ENCODE measurements at regions not wholly inside any gene's neighbourhood (a gene's known extent, or its start where the extent isn't known, plus 50 kb on each side); places are given as distances from the start of the nearest gene placed in this dataset.
"Not testable (repeated sequence)": the region's sequence is repeated elsewhere in the genome, so short reads cannot be mapped to it uniquely, and the experiment has no call there.

DNA sequence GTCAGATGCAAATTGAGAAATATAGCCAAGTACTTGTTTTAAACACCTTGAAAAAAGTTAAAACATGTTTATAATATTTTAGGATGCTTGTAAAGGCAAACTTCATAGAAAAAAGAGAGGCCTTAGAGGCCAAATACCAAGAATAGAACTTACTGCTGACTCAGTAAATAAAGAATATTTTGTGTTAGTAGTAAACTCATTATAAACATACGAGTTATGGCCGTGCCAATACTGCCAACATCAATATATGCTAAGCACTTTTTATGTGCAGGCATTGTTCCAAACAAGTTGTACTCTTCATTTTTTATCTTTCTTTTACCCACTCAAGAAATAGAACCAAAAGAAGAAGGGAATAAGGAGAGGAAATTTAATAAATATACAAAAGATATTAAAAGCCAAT is 705.9 kb upstream of the NCAM2 start:
- in situ Hi-C loops (cut with HindIII; ENCODE audit: low sequenced_read_pairs): no loop called here
- no peak for DNase-seq (ENCODE audit: low spot score)

DNA sequence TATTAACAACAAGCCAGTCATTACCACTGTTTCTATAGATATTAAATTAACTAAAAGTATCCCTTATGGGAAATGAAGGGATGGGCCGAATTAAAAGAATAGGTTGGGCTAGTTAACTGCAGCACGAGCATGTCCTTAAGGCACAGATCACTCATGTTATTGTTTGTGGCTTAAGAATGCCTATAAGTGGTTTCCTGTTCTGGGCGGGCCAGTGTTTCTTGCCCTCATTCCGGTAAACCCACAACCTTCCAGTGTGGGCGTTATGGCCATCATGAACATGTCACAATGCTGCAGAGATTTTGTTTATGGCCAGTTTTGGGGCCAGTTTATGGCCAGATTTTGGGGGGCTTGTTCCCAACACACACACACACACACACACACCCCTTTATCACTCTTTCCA is 705.4 kb upstream of the NCAM2 start:
- DNase-seq (ENCODE audit: low spot score); in situ Hi-C loops (cut with HindIII; ENCODE audit: low sequenced_read_pairs): not testable (repeated sequence)

DNA sequence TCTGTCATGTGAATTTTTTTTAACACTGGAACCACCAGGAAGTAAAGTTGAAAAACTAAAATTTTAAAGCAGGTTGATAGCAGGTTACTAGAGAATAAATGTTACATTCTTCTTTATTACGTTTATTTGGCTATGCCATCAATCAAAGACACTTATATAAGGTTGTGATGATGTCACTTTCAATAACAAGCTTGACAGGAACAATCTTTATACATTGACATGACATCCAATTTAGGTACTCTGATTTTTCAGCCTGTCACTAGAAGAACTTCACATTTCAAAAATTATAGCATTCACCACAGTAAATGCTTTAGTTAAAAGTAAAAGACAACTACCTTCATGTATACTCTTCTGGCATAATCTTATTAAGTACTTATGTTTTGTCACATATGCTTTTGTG is 696.8 kb upstream of the NCAM2 start:
- DNase-seq (ENCODE audit: low spot score): no peak

DNA sequence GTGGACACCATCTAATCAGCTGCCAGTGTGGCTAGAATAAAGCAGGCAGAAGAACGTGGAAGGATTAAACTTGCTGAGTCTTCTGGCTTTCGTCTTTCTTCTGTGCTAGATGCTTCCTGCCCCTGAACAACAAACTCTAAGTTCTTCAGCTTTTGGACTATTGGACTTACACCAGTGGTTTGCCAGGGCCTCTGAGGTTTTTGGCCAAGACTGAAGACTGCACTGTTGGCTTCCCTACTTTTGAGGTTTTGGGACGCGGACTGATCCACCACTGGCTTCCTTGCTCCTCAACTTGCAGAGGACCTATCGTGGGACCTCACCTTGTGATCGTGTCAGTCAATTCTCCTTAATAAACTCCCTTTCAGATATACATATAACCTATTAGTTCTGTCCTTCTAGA is 696.1 kb upstream of the NCAM2 start:
- in situ Hi-C loops (cut with HindIII; ENCODE audit: low sequenced_read_pairs): no loop called here
- no peak for DNase-seq (ENCODE audit: low spot score)

More for the DNA sequence above, 696.8 kb upstream of the NCAM2 start:
- in situ Hi-C loops (cut with HindIII; ENCODE audit: low sequenced_read_pairs): no loop called here

DNA sequence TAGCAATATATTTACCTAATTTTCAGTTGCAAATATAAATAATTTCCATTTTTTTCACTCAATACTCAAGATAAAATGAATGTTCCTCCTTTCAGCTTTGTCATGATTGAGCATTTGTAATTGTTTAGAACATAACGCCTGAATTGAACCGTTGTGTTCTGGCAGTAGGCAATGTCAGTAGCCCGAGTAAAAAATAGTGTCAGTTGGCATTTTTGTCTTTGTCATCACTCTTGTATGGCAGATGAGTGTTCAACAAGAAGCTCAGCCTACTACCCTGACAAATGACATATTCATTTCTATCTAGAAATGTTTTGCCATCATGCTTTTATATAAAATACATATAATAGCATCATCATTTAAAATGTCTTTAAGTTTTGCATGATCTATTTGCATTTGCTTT is 691.4 kb upstream of the NCAM2 start:
- in situ Hi-C loops (cut with HindIII; ENCODE audit: low sequenced_read_pairs): no loop called here
- no peak for DNase-seq (ENCODE audit: low spot score)

DNA sequence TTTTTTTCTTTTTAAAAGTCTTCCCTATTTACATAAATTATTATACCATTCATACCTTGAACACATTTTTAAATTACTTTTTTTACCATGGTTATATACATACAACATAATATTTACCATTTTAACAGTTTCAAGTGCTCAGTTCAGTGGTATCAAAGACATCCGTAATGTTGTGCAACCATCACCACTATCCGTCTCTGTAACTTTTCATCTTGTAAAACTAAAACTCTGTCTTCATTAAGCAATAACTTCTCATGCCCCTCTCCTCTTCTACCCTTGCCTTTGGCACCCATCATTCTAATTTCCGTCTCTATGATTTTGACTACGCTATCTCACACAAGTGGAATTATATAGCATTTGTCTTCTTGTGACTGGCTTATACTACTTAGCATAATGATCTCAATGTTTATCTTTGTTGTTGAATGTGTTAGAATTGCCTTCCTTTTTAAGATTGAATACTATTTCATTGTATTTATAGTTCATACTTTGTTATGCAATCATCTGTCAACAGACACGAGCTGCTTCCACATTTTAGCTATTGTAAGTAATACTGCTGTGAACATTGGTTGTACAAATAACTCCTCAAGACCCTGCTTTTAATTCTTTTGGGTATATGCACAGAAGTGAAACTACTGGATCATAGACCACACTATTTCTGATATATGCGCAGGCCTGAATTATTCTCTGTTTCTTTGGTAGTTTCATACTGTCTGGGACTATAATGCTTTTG is 689.5 kb upstream of the NCAM2 start:
- DNase-seq (ENCODE audit: low spot score): no peak
- in situ Hi-C loops (cut with HindIII; ENCODE audit: low sequenced_read_pairs): no loop called here

DNA sequence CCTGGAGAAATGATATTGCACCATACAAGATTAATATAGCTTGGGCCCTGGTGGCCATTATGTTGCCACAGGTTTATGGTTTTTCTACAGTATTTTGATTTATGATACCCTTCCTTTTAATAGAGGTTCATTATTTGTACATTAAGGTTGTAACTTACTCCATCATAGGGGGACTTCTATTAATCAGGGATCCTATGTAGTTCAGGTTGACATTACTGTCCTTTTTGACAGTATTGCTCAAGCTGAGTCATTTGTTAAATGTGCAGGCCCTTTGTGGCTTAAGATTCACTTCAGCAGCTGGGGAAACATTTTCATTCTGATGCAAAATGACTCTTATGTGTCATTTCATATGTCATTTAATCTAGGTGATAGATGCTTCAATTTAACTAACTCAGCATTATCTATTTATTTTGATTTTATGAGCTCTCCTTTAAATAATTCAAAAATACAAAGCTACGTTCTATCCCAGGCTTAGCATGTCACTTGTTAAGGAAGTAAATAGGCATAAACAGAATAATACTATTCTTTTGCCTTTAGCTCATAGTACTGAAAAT is 686.9 kb upstream of the NCAM2 start:
- in situ Hi-C loops (cut with HindIII; ENCODE audit: low sequenced_read_pairs): no loop called here

DNA sequence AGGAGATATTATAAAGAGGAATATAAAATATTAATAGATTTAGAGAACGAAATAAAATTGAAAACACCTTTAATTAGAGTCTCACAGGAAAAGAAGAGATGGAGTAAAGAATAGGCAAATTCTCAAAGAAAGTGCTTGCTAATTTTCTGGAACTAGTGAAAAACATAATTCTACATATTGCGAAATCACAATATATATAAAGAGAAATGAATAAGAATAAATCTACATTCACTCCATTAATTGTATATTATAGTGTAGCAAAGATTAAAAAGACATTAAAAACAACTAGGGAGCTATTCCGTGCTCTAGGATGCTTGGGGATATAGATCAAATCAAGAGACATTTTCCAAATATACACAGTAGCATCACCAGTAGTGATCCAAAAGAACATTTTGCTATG is 685.2 kb upstream of the NCAM2 start:
- no peak for DNase-seq (ENCODE audit: low spot score)
- in situ Hi-C loops (cut with HindIII; ENCODE audit: low sequenced_read_pairs): no loop called here

More for the DNA sequence above, 686.9 kb upstream of the NCAM2 start:
- no peak for DNase-seq (ENCODE audit: low spot score)

DNA sequence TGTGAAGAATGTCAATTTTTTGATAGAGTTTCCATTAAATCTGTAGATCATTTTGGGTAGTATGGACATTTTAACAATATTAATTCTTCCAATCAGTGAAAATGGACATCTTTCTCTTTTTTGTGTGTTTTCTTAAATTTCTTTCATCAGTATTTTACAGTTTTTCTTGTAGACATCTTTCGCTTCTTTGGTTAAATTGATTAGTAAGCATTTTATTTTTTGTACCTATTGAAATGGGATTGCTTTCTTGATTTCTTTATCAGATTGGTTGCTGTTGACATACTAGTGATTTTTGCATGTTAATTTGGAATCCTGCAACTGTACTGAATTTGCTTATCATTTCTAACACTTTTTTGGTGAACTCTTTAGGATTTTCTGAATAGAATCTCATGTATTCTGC is 683.2 kb upstream of the NCAM2 start:
- DNase-seq (ENCODE audit: low spot score): no peak
- in situ Hi-C loops (cut with HindIII; ENCODE audit: low sequenced_read_pairs): no loop called here

DNA sequence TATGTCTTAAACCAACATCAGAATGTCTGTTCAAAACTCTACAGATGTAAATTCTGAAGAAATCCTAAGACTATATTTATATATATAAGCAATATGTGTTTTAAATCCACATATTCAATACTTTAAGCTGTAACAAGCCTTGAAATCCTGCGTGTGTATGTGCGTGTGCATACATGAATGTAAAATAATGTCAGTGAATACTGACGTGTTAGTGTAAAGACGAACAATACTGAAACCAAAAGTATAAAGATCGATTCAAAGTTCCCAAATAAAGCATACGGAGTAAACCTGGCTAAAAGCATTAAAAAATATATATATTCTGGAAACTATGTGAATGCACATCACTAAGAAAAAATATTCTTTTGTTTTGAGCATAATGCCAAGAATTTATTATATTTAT is 668.6 kb upstream of the NCAM2 start:
- DNase-seq (ENCODE audit: low spot score): no peak
- in situ Hi-C loops (cut with HindIII; ENCODE audit: low sequenced_read_pairs): no loop called here

DNA sequence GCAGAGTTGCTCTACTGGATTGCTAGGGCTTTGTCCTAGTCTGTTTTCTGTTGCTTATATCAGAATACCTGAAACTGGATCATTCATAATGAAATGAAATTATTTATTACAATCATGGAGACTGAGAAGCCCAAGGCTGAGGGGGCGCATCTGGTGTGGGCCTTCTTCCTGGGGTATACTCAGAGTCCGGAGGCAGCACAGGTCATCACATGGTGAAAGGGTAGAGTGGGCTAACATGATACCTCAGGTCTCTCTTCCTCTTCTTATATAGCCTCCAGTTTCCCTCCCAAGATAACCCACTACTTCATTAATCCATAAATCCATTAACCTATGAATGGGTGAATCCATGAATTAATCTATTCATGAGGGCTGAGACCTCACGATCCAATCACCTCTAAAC is 667.6 kb upstream of the NCAM2 start:
- DNase-seq (ENCODE audit: low spot score): no peak
- in situ Hi-C loops (cut with HindIII; ENCODE audit: low sequenced_read_pairs): no loop called here

DNA sequence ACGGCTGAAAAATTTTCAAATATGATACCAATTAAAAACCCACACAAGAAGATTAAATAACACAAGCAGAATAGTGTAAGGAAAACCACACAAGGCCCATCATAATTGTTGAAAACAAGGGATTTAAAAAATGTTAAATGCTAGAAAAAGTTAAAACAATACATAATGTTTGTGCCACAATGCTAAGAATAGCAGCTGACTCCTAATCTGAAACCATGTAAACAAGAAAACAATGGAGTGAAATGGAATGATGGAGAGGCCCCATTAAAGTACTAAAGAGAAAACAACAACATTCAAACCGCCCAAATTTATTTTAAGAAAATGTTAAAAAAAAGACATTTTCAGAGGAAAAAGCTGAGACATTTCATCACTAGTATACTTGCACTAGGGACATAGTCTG is 663.6 kb upstream of the NCAM2 start:
- in situ Hi-C loops (cut with HindIII; ENCODE audit: low sequenced_read_pairs): no loop called here

DNA sequence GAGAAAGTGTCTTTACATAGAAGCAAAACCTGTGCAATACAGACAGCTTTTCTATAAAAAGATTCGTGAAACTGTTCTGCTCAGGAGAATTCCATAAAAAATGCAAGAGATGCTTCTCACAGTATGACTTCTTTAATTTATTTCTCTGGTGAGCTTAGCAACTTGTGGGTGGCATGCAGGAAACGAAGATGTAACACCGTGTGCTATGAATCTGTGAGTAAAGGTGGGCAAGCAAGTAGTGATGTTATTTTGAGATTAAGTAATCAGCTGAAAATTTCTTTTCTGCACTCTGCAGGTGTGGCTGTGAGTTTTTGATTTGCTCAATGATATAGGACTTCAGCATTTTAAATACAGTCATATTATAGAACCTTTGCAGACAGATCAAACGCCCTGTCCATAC is 656.8 kb upstream of the NCAM2 start:
- no peak for DNase-seq (ENCODE audit: low spot score)
- in situ Hi-C loops (cut with HindIII; ENCODE audit: low sequenced_read_pairs): no loop called here

More for the DNA sequence above, 663.6 kb upstream of the NCAM2 start:
- no peak for DNase-seq (ENCODE audit: low spot score)

DNA sequence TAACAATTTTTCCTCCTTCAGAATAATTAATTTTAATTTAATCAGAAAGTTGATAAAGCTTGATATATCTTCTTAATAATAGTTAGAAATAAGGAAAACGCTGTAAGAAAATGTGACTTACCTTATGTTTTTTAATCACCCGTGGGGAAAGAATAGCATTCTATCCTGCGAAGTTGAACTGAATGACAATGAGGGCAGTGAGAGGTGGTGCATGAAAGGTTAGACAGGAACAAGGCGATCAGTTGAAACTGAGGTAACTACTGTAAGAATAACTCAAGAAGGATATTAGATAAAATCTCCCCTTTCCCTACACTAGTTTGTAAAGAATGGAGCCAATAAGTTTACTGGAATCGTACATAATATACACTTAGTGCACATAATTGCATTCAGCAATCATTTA is 655.0 kb upstream of the NCAM2 start:
- in situ Hi-C loops (cut with HindIII; ENCODE audit: low sequenced_read_pairs): no loop called here

DNA sequence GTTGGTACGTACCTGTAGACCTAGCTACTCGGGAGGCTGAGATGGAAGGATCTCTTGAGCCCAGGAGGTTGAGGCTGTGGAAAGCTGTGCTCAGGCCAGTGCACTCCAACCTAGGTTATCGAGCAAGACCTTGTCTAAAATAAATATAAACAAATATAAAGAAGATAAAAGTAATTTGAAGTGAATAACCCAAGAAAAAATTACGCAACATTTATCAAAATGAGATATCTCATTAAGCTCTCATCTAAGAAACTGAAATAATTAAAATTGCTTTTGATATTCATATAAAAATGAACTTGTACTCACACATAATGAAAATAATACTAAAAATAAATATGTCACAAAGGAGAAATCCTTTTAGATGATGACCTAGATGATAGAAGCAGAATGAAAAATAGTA is 647.1 kb upstream of the NCAM2 start:
- DNase-seq (ENCODE audit: low spot score): no peak
- in situ Hi-C loops (cut with HindIII; ENCODE audit: low sequenced_read_pairs): no loop called here

More for the DNA sequence above, 655.0 kb upstream of the NCAM2 start:
- DNase-seq (ENCODE audit: low spot score): no peak

DNA sequence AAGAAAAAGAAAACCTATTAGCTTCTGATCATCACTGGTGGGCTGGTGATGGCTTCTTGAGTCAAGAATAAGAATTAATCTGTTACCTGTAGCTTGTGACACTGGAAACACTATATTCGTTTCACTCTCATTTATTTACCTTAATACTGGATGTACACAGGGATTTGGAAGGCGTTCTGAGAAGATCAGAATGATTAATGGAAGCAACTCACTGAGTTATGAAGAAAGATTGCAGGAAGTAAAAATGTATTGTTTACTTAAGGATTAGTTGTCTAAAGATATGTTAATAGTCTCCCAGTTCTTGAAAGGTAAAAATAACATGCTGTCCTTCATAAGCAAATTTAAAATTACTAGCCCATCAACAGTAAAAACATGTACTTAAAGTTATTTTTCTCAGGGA is 644.9 kb upstream of the NCAM2 start:
- no peak for DNase-seq (ENCODE audit: low spot score)
- in situ Hi-C loops (cut with HindIII; ENCODE audit: low sequenced_read_pairs): no loop called here

DNA sequence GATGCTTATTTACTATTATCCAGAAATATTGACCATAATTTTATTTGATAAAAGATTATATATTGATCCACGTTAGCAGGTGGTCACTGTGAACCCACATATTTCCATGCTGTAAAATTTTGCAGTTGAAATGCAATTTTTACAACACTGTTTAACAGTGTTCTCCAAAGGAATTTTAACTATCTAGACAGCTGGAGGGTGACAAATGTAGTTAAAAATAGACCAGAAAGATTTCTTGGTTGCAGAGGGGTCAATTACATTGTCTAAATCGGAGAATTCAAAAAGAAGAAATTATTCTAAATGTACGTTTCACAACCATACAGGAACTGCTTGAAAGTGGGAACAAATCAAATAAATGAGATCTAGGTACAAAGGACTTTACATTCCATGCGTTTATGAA is 625.2 kb upstream of the NCAM2 start:
- in situ Hi-C loops (cut with HindIII; ENCODE audit: low sequenced_read_pairs): no loop called here

DNA sequence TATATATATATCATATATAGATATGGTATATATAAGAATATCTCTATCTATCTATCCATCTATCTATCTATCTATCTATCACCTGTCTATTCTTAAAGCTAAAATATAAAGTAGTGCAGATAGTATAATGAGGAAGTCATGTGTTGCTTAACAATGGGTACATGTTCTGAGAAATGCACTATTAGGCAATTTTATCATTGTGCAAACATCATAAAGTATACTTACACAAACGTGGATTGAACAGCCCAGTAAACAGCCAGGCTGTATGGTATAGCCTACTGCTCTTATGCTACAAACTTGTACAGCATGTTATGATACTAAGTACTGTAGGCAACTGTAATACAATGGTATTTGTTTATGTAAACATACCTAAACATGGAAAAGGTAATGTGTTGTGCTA is 621.0 kb upstream of the NCAM2 start:
- in situ Hi-C loops (cut with HindIII; ENCODE audit: low sequenced_read_pairs): no loop called here
- no peak for DNase-seq (ENCODE audit: low spot score)

More for the DNA sequence above, 625.2 kb upstream of the NCAM2 start:
- DNase-seq (ENCODE audit: low spot score): no peak

DNA sequence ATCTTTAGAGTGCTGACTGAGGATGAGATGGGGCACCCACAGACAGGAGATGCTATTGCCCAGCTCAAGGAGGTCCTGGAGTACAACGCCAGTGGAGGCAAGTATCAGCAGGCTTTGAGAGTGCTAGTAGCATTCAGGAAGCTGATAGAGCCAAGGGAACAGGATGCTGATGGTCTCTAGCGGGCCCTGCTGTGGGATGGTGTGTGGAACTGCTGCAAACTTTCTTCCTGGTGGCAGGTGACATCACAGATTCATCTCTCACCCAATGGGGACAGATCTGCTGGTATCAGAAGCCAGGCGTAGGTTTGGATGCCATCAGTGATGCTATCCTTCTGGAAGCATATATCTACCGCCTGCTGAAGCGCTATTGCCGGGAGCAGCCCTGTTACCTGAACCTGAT is 609.8 kb upstream of the NCAM2 start:
- DNase-seq (ENCODE audit: low spot score): no peak
- in situ Hi-C loops (cut with HindIII; ENCODE audit: low sequenced_read_pairs): no loop called here

DNA sequence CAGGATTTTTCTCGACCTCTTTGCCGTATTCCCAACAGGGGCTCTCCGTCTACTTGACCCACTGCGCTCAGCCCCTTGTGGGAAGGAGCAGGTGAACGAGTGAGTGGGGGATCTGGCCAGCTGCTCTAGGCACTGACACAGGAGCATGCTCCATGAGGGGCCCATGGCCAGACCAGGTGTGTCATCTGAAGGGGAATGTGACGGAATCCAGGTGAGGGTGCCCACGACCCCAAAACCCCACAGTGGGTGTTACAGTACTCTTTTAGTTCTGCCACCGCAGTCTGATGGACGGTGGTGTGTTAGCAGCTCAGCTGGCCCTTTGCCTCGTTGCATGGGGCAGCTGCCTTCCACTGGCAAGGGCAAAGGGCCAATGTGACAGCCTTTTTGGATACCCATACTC is 601.4 kb upstream of the NCAM2 start:
- in situ Hi-C loops (cut with HindIII; ENCODE audit: low sequenced_read_pairs): no loop called here

DNA sequence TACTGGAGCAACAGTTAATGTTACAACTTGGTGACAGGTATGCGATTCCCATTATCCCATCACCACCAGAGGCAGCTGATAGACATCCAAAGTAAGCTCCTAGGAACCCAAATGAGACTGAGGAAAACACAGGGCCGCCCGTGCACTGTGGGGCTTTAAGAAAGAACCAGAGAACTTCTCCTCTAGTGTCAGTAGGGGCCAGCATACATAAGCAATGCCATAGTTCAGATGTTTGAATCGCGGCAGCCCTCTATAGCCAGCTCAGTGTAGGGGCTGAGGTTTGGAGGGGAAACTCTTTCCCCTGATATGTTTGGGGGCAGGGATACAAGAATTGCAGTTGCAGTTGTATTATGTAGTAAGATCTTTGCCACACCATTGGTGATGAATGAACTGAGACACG is 593.3 kb upstream of the NCAM2 start:
- in situ Hi-C loops (cut with HindIII; ENCODE audit: low sequenced_read_pairs): no loop called here
- no peak for DNase-seq (ENCODE audit: low spot score)

More for the DNA sequence above, 601.4 kb upstream of the NCAM2 start:
- DNase-seq (ENCODE audit: low spot score): no peak

Measured in G401 (cell line).